ENCODE measurements at regions not wholly inside any gene's neighbourhood (a gene's known extent, or its start where the extent isn't known, plus 50 kb on each side); places are given as distances from the start of the nearest gene placed in this dataset.

- Histone ChIP-seq H3K9me3 (no peaks in the 10 kb centered on the region), H3K4me1 (no peaks in the 10 kb centered on the region), H3K4me3 (no peak overlapping the region), H3K27me3 (no peaks in the 10 kb centered on the region), H3K36me3 (no peaks in the 10 kb centered on the region), H3K27ac (no peak overlapping the region)
- TF ChIP-seq POLR2AphosphoS5 (IDR thresholded peaks at IDR 0.05; ENCODE audit: insufficient read depth in 1 of 2, low read depth in 1 of 2) (no peak), POLR2A (IDR thresholded peaks at IDR 0.05) (no peak)
- TF ChIP-seq, protein P1, sequence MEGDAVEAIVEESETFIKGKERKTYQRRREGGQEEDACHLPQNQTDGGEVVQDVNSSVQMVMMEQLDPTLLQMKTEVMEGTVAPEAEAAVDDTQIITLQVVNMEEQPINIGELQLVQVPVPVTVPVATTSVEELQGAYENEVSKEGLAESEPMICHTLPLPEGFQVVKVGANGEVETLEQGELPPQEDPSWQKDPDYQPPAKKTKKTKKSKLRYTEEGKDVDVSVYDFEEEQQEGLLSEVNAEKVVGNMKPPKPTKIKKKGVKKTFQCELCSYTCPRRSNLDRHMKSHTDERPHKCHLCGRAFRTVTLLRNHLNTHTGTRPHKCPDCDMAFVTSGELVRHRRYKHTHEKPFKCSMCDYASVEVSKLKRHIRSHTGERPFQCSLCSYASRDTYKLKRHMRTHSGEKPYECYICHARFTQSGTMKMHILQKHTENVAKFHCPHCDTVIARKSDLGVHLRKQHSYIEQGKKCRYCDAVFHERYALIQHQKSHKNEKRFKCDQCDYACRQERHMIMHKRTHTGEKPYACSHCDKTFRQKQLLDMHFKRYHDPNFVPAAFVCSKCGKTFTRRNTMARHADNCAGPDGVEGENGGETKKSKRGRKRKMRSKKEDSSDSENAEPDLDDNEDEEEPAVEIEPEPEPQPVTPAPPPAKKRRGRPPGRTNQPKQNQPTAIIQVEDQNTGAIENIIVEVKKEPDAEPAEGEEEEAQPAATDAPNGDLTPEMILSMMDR (IDR thresholded peaks at IDR 0.05): no peak
- intact Hi-C loops (cut with DNase I): no loop called here
- no peak for DNase-seq (ENCODE audit: extremely low spot score in 2 of 2)
These were observed 58.9 kb upstream of the IRAK1BP1 start for GRCh38 chr6:78808356-78808891.

GRCh38 chr6:78808933-78809332 lies 58.4 kb upstream of the IRAK1BP1 start:
- H3K36me3 ChIP-seq: no peaks in the 10 kb centered on the region
- H3K9me3 ChIP-seq: no peaks in the 10 kb centered on the region
- no peak overlapping the region for H3K27ac ChIP-seq
- no peaks in the 10 kb centered on the region for H3K27me3 ChIP-seq
- TF ChIP-seq POLR2A (IDR thresholded peaks at IDR 0.05) (no peak), POLR2AphosphoS5 (IDR thresholded peaks at IDR 0.05; ENCODE audit: insufficient read depth in 1 of 2, low read depth in 1 of 2) (no peak)
- TF ChIP-seq, protein P1 (IDR thresholded peaks at IDR 0.05): no peak
- intact Hi-C loops (cut with DNase I): no loop called here
- H3K4me3 ChIP-seq: no peak overlapping the region
- H3K4me1 ChIP-seq: no peaks in the 10 kb centered on the region
- no peak for DNase-seq (ENCODE audit: extremely low spot score in 2 of 2)

- H3K27ac ChIP-seq: no peak overlapping the region
- no peaks in the 10 kb centered on the region for H3K9me3 ChIP-seq
- no peaks in the 10 kb centered on the region for H3K36me3 ChIP-seq
- H3K4me1 ChIP-seq: no peaks in the 10 kb centered on the region
- no peak for TF ChIP-seq POLR2A (IDR thresholded peaks at IDR 0.05)
- TF ChIP-seq, protein P1 (IDR thresholded peaks at IDR 0.05): no peak
- TF ChIP-seq POLR2AphosphoS5 (IDR thresholded peaks at IDR 0.05; ENCODE audit: insufficient read depth in 1 of 2, low read depth in 1 of 2): no peak
- no peaks in the 10 kb centered on the region for H3K27me3 ChIP-seq
- no peak for DNase-seq (ENCODE audit: extremely low spot score in 2 of 2)
- intact Hi-C loops (cut with DNase I): no loop called here
- H3K4me3 ChIP-seq: no peak overlapping the region
These were observed 57.2 kb upstream of the IRAK1BP1 start for GRCh38 chr6:78810146-78810545.

DNA sequence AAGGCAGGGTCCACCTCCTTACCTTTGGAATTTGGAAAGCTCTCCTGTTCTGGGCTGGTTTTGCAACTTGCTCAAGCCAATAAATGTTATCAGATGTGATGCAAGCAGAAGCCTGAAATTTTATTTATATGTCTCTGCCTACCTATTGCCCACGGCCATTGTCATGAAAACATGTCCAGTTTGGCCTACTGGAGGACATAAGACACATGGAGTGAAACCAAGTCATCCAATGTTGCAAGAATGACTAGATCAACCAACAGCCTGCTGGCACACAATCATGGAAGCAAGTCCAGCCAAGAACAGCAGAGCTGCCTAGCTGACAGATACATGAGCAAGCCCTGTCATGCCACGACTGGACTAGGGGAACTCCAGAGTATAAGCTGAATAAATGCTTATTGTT lies 56.7 kb upstream of the IRAK1BP1 start:
- H3K27me3 ChIP-seq: no peaks in the 10 kb centered on the region
- no peak overlapping the region for H3K27ac ChIP-seq
- H3K4me3 ChIP-seq: no peak overlapping the region
- no peak for DNase-seq (ENCODE audit: extremely low spot score in 2 of 2)
- H3K36me3 ChIP-seq: no peaks in the 10 kb centered on the region
- no peaks in the 10 kb centered on the region for H3K9me3 ChIP-seq
- intact Hi-C loops (cut with DNase I): no loop called here
- H3K4me1 ChIP-seq: no peaks in the 10 kb centered on the region
- TF ChIP-seq POLR2AphosphoS5 (IDR thresholded peaks at IDR 0.05; ENCODE audit: insufficient read depth in 1 of 2, low read depth in 1 of 2) (no peak), POLR2A (IDR thresholded peaks at IDR 0.05) (no peak)
- TF ChIP-seq, protein P1 (IDR thresholded peaks at IDR 0.05): no peak
